Activated CD4-positive, alpha-beta T cell treated with anti-CD3 and anti-CD28 coated beads, Interleukin-2, amount 50 U/mL, for 4 hours (primary cell): ENCODE measurements at regions not wholly inside any gene's neighbourhood (a gene's known extent, or its start where the extent isn't known, plus 50 kb on each side); places are given as distances from the start of the nearest gene placed in this dataset.

Experiments
- DNase-seq, 2 experiments: peaks; one replicate each; pipeline ENCODE4 v3.0.0-alpha.2; 2020

DNA sequence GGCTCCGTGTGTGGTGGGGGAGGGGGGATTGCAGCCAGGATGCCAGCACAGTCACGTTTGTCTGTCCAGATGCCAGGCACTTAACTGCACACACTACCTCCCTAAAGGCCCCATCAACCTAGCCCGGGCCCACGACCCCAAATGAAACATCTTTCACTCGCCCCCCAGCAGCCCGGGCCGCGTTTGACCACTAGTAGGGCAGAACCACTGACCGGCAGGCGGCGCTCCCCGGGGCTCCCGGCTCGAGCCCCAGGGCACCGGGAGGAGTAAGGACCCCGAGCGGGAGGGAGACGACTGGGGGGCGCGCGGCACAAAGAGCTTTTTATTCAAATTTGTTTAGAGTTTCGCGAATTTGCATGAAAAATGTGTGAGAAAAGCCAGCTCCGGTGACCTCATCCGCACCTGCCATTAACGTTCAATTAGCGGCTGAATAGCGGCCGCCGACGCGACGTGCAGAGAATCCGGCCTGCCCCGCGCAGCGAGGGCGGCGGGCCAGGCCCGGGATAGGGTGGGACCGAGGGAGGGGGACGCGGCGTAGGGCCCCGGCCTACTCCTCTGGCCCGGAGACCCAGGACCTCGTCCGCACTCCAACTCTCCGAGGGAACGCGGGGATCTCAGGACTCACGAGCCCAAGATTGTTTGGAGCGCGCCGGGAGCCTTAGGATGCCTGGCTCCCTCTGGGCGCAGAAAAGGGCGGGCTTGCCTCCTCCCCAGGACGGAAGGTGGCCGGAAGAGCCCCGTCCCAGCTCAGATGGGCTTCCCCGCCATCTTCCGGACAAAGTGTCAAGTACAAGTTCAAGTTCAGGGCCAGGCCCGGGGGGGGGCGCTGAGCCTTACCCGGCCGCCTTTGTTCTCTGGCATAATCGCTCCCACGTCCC is 64.9 kb upstream of the POLG start:
- no peak for DNase-seq

DNA sequence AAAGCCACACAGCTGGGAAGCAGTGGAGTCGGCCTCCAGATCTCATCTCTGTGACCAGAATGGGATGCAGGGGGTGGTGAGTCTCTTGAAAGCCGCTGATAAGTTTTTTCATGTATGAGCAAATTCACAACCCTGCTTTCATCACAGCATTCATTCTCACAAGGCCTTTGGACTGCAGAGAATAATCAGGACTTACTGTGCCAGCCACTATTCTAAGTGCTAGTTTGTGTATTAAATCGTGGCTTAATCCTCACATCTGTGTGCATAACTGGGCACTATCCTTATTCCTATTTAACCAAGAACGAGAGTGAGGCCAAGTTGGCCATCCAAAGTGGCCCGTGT is 64.2 kb upstream of the POLG start:
- DNase-seq: no peak

DNA sequence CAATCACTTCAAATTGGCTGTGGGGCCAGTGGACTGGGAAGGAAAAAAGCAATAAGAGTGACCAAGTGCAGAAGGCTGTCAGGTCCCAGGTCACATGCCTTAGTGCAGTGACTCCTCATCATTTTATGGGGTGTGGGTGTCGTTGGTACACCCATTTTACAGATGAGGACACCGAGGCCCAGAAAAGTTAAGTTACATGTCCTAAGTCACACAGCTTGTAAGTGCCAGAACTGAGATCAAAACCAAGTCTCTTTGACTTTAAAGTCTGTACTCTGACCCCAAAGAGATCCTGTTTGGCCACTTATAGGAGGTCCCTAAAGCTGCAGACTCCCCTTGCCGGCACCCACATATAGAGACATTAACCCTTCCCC is 63.0 kb upstream of the POLG start:
- DNase-seq: no peak

DNA sequence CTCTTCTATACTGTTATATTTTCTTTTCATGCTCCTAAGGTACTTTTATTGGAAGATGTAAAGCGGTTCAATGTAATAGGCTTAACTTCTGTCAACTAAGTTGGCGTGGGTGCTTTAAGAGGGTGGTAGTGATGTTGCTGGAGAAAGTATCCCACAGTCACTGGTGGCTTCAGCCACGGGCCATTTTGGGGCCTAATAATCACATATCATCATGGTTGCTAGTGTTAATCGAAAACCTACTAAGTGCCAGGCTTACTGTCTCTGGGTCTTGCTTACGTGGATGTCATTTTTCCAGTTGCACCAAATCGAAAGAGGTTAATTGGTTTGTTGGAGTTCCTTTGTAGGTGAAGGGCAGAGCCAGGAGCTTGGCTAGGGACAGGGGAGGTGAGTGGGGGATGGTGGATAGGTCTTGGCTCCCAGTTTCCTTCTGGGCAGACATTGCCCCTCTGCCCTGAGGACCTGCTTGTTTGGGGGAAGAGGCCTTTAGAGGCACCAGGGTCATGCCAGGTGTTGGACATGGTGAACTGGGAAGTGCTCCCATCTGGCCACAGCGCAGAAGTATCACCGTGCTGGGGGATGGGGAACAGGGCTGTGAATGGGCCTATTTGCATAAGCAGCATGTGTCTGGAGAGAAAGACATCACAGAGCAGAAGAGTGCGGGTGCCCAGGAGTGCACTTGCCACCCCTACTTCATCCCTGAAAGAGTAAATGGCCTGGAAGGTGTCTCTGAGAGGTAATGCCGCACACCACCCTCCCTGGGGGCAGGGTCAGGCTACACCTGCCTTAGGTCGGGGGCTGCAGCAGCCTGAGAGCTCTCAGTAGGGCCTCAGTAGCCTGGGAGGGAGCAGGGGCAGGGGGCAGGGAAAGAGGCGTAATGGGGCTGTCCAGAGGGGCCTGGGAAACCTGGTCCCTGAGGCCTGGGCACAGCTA is 62.4 kb upstream of the POLG start:
- no peak for DNase-seq

DNA sequence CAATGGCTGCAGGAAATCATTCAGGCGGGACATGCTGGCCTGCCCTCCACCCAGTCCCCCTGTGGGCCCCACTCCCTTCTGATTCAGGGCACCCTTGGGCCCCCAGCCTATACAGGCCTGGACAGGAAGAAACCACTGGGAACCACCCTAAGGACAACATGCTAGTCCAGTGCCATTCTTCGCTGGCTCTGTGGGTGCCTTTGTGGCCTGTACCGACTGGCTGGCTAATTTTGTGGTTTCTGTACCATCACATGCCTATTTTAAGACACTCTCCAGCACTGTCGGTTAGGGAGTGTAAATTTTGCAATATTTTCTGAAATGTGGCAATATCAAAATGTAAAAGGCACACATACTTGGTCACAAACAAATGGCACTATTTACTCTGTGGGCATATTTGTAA is 61.4 kb upstream of the POLG start:
- DNase-seq: no peak

DNA sequence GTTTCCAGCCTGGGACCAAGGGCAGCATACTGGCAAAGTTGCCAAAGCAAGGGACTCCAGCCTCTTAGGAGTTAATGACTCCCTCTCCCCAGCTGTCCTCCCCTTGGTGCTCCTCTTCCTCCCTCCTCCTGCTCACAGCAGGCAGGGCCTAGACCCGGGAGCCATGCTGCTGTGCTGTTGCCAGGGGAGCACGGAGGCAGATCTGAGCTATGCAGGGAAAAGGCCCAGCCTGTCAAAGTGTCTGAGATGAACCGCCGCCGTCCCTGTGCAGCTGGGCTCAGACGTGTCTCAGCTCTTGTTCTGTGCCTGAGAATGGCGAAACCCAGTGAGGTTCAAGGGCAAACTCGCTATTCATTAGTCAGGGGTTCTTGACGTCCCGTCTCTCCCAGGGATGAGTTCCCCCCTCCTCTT is 60.8 kb upstream of the POLG start:
- DNase-seq: no peak

DNA sequence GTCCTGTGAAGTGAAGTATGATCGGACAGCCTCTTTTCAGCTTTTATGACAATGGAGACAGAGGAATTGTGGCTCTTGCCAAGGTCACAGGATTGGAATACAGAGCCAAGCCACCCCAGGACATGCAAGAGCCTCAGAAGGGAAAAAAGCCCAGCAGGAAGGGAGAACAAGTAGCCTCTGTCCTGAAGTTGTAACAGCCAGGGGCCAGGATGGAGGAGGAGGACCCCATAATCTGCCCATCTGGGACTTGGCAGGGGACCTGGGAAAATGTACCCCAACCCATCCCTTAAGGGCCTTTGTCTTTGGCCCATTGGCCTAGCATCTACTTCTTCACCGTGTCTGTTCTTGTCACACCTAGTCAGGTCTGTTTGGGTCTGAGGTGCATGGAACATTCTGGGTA is 60.4 kb upstream of the POLG start:
- DNase-seq: no peak

DNA sequence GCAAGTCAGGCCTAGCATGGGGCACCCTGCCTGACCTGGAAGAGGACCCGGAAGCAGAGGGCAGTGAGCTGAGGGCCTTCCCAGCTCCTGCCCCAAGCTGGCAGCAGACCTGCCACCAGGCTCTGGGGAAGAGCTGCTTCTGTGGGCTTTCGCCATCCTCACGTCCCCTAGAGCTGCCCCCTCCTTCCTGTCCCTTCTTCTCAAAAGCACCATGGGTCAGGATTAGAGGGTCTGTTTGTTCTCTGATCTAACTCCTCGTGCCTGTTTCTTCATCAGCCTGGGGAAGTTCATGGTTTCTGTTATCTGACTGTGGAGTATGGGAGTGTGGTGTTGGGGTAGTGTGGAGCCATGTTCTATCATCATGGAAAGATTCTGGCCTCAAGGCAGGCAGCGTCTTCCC is 58.4 kb upstream of the POLG start:
- no peak for DNase-seq

DNA sequence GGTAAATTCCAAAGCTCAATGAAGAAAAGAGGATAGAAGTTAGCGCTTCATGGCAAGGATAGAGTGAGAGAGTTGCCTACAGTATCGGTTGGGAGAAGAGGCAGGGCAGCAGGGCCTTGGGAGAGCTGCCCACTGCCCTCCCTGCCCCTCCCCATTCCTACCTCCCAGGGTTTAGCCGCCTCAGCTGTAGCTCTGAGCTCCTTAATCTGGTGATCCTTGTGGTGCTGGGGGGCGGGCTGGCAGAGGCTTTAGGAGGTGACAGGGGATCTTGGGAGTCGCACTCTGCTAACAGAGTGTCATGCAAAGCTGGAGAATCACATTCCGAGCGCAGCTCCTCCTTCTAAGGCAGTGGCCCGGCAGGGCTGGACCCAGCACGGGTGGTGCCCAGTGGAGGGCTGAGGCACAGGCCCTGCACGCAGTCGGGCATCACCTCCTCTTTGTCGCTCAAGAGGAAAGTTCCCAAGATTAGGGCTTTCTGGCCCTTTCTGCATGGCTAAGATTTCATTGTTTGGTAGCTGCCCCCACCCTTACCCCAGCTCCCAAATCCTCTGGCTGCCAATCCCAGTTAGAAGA is 57.1 kb upstream of the POLG start:
- DNase-seq: no peak

DNA sequence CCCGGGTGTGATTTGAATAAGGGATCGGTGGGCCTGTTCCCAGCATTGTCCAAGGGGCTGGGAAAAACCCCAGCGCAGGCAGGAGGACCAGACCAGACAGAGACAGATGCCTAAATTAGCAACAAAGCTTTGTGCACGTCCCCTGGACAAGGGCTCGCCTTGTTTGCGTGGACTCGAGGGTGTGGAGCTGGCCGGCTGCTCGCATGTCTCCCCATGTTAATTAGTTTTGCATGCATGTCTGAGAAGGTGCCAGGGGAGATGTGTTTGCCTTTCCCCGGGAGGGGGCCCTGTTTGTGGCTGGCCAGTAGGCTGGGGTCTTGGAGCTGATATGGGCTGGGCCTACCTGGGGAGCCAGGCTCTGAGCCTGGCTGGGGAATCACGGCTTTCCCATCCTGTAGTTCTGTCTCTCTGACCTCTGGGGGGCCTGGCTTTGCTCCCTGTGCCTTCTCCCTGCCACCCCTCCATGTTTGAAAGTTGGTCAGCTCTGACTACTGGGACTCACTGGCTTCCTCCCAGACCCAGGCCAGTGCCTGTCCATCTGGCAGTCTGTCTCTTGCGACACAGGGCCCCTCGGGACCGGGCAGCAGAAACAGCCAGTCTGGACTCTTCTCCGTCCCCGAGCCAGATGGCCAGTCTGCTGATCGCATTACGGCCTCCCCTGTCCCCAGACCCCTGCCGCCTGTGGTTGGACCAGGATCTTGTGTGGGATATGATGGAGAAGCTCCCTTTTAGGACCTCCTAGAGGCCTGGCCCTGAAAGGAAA is 55.4 kb upstream of the POLG start:
- no peak for DNase-seq

DNA sequence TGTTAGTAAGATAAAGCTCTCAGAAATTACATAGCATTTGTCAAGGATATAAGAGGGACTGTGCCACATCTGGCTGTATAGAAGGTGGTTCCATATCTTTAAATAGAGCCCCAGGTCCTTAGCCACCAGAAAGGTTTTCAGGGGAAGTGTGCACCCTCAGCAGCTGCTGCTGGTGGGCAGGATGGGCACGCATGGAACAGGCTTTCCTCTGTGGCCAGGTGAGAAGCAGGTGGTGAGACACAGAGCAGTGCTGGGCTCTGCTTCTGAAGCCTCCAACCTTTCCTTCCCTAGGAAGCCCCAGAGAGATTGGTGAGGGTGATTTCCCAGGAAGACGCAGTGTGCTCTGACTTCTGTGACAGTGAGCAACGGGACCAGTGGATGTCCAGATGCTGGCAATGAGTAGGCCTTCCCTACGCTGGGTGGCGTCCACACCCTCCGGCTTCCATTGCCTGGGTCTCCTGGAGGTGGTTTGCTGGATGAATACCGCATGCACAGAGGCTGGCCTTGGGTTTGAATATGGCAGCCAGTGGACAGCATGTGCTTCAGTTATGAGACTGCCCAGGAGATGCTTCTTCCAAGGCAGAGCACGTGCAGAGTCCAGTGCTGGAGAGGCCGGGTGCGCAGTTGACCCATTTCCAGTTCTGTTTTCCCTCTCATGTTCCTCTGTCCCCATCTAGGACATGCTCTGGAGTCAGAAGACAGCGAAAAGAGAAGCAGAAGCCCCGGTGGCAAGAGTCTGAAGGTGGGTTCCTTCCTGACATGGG is 52.7 kb upstream of the POLG start:
- DNase-seq: no peak

DNA sequence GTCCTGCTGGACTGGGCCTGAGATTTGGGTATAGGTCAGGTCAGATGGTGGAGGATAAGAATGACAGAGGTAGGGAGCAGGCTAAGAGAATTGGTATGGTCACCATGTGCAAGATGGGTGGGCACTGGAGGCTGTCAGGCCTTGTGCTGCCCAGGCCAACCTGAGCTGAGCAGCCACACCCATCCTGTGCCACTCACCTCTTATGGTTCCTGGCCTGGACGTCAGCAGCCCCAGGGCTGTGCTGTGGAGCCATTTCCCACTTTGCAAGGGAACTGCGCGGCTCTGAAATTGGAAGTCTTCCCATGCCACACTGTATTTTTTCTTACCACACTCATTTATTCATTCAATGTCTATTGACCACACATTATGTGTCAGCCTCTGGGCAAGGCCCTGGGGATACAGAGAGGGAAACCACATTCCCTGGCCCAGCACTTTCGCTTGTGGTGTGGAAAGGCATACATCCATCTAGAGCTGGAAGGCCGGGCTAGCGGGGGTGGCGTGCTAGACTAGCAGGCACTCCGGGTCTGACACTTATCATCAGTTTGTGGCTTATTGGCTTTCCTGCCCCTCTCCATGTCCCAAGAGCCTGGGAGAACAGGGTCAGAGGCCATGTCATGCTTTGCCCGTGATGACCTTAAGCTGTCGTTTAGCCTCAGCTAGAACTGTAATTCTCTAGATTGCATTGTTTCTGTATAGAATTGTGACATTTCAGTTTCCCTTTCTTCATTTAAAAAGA is 51.1 kb upstream of the POLG start:
- no peak for DNase-seq
